ENCODE measurements at regions not wholly inside any gene's neighbourhood (a gene's known extent, or its start where the extent isn't known, plus 50 kb on each side); places are given as distances from the start of the nearest gene placed in this dataset.
"Not testable (repeated sequence)": the region's sequence is repeated elsewhere in the genome, so short reads cannot be mapped to it uniquely, and the experiment has no call there.

- no peaks in the 10 kb centered on the region for H3K36me3 ChIP-seq (ENCODE audit: low read depth)
- H3K27ac ChIP-seq (ENCODE audit: poor library complexity, severe bottlenecking) = peak overlapping the region; percentile 20
- no peaks in the 10 kb centered on the region for H3K9me3 ChIP-seq (ENCODE audit: severe bottlenecking)
- DNase-seq (ENCODE audit: low spot score) = no peak
- H3K4me1 ChIP-seq (ENCODE audit: insufficient read depth, poor library complexity, severe bottlenecking) = peaks cover 7% of the 10 kb centered on the region
- TF ChIP-seq, protein P1, sequence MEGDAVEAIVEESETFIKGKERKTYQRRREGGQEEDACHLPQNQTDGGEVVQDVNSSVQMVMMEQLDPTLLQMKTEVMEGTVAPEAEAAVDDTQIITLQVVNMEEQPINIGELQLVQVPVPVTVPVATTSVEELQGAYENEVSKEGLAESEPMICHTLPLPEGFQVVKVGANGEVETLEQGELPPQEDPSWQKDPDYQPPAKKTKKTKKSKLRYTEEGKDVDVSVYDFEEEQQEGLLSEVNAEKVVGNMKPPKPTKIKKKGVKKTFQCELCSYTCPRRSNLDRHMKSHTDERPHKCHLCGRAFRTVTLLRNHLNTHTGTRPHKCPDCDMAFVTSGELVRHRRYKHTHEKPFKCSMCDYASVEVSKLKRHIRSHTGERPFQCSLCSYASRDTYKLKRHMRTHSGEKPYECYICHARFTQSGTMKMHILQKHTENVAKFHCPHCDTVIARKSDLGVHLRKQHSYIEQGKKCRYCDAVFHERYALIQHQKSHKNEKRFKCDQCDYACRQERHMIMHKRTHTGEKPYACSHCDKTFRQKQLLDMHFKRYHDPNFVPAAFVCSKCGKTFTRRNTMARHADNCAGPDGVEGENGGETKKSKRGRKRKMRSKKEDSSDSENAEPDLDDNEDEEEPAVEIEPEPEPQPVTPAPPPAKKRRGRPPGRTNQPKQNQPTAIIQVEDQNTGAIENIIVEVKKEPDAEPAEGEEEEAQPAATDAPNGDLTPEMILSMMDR (IDR thresholded peaks at IDR 0.05; ENCODE audit: poor library complexity, severe bottlenecking) = no peak
- H3K4me3 ChIP-seq (ENCODE audit: severe bottlenecking) = no peak overlapping the region
- ATAC-seq (ENCODE audit: low read depth) = no peak
- H3K27me3 ChIP-seq (ENCODE audit: insufficient read depth, poor library complexity, severe bottlenecking) = no peaks in the 10 kb centered on the region
Measured at GRCh38 chr1:56123421-56123820, 455.9 kb downstream of the PLPP3 start.

- Histone ChIP-seq H3K4me1 (ENCODE audit: insufficient read depth, poor library complexity, severe bottlenecking) (peaks cover 4% of the 10 kb centered on the region), H3K27ac (ENCODE audit: poor library complexity, severe bottlenecking) (no peak overlapping the region), H3K36me3 (ENCODE audit: low read depth) (no peaks in the 10 kb centered on the region), H3K27me3 (ENCODE audit: insufficient read depth, poor library complexity, severe bottlenecking) (no peaks in the 10 kb centered on the region), H3K4me3 (ENCODE audit: severe bottlenecking) (no peak overlapping the region), H3K9me3 (ENCODE audit: severe bottlenecking) (no peaks in the 10 kb centered on the region)
- TF ChIP-seq, protein P1 (IDR thresholded peaks at IDR 0.05; ENCODE audit: poor library complexity, severe bottlenecking) = no peak
- DNase-seq (ENCODE audit: low spot score) (no peak), ATAC-seq (ENCODE audit: low read depth) (no peak)
Measured at GRCh38 chr1:56120021-56120420, 459.3 kb downstream of the PLPP3 start.

DNA sequence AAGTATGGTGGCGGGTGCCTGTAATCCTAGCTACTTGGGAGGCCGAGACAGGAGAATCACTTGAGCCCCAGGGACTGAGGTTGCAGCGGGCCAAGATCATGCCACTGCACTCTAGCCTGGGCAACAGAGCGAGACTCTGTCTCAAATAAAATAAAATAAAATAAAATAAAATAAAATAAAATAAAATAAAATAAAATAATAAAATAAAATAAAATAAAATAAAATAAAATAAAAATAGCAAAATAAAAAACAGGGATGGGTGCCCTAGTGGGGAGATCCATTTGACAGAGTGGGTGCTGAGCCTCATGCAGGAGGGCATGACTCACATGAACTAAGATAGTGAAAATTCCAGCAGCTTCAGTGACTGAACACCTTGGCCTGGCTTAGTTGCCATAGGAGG is 460.7 kb downstream of the PLPP3 start:
- H3K4me1 ChIP-seq (ENCODE audit: insufficient read depth, poor library complexity, severe bottlenecking); H3K4me3 ChIP-seq (ENCODE audit: severe bottlenecking); H3K36me3 ChIP-seq (ENCODE audit: low read depth); H3K9me3 ChIP-seq (ENCODE audit: severe bottlenecking); H3K27me3 ChIP-seq (ENCODE audit: insufficient read depth, poor library complexity, severe bottlenecking); H3K27ac ChIP-seq (ENCODE audit: poor library complexity, severe bottlenecking); DNase-seq (ENCODE audit: low spot score); ATAC-seq (ENCODE audit: low read depth): not testable (repeated sequence)

DNA sequence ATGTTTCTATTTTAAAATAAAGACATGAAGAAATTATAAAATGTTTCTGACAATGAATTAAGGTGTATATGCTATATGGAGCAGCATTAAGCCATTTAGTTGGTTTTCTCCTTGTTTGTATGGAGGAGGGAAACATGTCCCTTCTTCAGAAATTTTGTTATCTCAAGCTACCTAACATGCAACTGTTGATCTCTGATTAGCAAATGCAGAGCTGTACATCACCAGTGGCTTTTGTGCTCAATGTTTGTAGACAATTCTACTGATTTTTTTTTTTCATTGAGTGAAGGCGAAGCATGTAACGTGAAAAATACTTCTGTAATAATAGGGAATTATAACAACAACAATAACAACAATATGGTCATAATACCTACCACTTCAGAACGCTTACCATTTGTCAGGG is 463.7 kb downstream of the PLPP3 start:
- ATAC-seq (ENCODE audit: low read depth) (no peak), DNase-seq (ENCODE audit: low spot score) (no peak)
- Histone ChIP-seq H3K4me3 (ENCODE audit: severe bottlenecking) (no peak overlapping the region), H3K36me3 (ENCODE audit: low read depth) (no peaks in the 10 kb centered on the region), H3K4me1 (ENCODE audit: insufficient read depth, poor library complexity, severe bottlenecking) (no peaks in the 10 kb centered on the region), H3K27me3 (ENCODE audit: insufficient read depth, poor library complexity, severe bottlenecking) (no peaks in the 10 kb centered on the region), H3K27ac (ENCODE audit: poor library complexity, severe bottlenecking) (no peak overlapping the region), H3K9me3 (ENCODE audit: severe bottlenecking) (no peaks in the 10 kb centered on the region)
- TF ChIP-seq, protein P1 (IDR thresholded peaks at IDR 0.05; ENCODE audit: poor library complexity, severe bottlenecking) = no peak

- H3K9me3 ChIP-seq (ENCODE audit: severe bottlenecking) = no peaks in the 10 kb centered on the region
- ATAC-seq (ENCODE audit: low read depth) (no peak), DNase-seq (ENCODE audit: low spot score) (no peak)
- no peak overlapping the region for H3K27ac ChIP-seq (ENCODE audit: poor library complexity, severe bottlenecking)
- H3K36me3 ChIP-seq (ENCODE audit: low read depth) = no peaks in the 10 kb centered on the region
- H3K27me3 ChIP-seq (ENCODE audit: insufficient read depth, poor library complexity, severe bottlenecking) = no peaks in the 10 kb centered on the region
- TF ChIP-seq, protein P1 (IDR thresholded peaks at IDR 0.05; ENCODE audit: poor library complexity, severe bottlenecking) = no peak
- no peaks in the 10 kb centered on the region for H3K4me1 ChIP-seq (ENCODE audit: insufficient read depth, poor library complexity, severe bottlenecking)
- no peak overlapping the region for H3K4me3 ChIP-seq (ENCODE audit: severe bottlenecking)
Measured at GRCh38 chr1:56113679-56114078, 465.7 kb downstream of the PLPP3 start.

All from RWPE2 (cell line).